Brain pericyte (primary cell): ENCODE measurements at regions not wholly inside any gene's neighbourhood (a gene's known extent, or its start where the extent isn't known, plus 50 kb on each side); places are given as distances from the start of the nearest gene placed in this dataset.

Experiments
- DNase-seq: peaks from one replicate; pipeline ENCODE4 v3.0.0-alpha.2; 2012; ENCODE audit warnings: low read depth, low spot score

DNA sequence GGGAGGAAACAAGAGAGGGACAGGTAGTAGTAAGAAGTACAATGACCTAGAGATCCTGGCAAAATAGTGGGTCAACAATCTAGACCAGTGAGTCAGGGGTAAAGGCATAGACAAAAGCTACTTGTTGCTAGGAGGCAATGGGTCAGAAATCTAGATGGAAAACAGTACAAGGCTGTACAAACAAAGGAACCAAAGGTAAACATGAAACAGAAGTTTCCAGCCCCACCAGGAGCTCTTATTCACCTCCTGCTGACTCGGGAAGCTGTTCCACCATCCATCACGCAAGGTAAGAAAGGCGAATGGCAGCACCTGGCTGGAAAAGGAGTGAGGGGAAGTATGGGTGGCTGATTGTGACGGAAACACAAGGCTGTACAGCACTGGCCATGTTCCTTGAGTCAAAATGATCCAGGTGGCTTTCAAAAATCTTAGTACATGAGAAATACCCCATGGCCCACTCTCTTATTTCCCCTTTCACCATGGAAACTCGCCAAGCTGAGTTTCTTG lies 70.5 kb upstream of the RAI14 start:
- no peak for DNase-seq

GRCh38 chr5:34586117-34586885 lies 69.8 kb upstream of the RAI14 start:
- no peak for DNase-seq

GRCh38 chr5:34587355-34588241 lies 68.5 kb upstream of the RAI14 start:
- DNase-seq, result no peak

DNA sequence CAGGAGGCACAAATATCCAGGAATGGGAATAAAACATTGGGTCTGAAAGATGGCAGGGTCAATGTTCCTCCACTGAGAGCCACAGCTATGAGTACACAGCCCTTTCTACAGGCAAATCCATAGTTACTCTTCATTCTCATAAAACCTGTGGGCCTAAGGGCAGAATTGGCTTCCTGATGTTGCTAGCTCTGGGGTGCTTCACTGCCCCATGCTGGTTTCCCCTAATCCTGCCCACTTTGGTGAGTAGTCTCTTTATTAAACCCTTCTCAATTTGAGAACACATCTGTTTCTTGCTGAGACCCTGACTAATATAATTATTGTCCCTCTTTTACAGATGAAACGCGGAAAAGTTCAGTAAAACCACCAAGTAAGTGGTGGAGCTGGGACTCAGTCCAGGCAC lies 66.3 kb upstream of the RAI14 start:
- no peak for DNase-seq

DNA sequence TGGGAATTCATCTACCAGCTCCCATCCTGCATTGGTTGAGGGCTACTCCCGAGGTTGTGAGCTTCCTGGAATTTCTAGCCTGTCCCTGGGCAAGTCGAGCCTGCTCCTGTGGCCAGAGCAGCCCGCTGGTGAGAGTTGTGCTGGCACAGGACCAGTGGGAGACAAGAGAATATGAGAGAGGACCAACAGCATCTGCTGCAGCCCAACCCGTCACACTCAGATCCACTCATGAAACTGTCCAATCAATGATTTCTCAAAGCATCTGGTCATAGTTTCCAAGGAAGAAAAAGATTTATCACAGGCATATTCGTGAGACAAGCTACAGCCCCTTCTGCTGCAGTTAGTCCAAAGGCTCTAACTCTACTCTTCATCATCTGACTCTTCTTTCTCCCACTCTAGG lies 64.4 kb upstream of the RAI14 start:
- no peak for DNase-seq

GRCh38 chr5:34597034-34598027 lies 58.8 kb upstream of the RAI14 start:
- no peak for DNase-seq

DNA sequence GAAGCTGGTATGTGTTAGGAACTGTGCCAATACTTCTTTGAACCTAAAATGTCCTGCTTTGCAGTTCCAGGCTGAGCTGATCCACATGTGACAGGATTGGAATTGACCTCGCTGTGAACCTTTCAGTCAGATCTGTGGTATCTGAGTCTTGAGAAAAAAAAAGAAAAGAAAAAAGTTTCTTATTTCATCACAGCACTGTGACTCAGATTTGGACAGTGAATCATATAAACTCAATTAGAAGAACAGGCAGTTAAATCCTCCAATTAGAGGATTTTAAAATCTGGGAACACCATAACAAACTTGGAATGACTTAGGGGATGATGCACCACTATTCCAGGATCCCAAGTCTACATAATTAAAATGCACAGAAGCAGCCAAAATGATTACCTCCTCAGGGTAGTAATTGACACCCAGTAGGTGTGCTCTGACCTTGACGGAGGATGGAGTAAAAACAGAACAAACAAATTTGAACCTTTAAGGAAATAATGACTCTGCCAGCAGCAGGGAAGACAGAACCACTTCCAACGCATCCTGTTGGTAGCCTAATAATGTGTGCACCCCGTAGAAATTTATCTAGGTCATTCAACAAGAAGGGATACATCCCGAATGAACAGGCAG lies 57.8 kb upstream of the RAI14 start:
- DNase-seq, result peak; percentile 29

GRCh38 chr5:34599471-34600117 lies 56.5 kb upstream of the RAI14 start:
- no peak for DNase-seq

GRCh38 chr5:34600118-34600493 lies 56.0 kb upstream of the RAI14 start:
- DNase-seq, result no peak

DNA sequence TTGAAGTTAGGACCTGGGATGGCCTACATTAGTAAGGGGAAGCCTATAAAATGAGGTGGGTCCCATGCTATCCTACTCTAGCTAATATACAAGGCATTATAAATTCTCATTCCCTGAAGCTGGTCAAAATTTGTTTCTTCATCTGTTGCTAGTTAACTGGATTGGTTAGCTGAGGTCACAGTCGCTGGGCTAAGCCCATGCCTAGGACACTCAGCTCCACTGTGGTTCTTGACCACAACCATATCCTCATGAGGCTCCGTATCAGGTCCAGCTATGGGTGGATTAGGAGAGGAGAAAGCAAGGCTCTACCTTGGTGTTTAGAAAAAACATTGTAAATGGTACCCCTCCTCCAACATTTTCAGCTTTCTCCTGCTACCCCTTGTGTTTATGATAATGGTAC lies 52.8 kb upstream of the RAI14 start:
- DNase-seq, result no peak

GRCh38 chr5:34604119-34604675 lies 51.9 kb upstream of the RAI14 start:
- DNase-seq, result no peak

DNA sequence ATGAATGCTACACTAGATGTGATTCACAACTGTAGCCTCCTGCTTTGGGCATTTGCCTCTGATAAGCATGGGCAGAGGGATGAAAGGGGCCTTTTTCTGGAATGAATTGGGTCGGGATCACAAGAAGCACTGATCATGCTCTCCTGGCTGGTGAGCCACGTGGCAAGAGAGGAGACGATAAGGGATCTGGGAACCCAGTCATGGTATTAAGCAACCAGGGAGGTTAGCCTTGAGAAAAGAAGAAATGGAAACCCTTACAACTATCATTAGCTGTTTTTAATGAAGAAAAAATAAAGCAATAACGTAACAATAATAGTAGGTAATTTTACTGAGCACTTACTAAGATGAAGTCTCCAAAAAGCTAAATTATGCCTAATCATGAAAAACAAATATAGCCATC lies 50.0 kb upstream of the RAI14 start:
- DNase-seq, result no peak
